ENCODE measurements at regions not wholly inside any gene's neighbourhood (a gene's known extent, or its start where the extent isn't known, plus 50 kb on each side); places are given as distances from the start of the nearest gene placed in this dataset.

DNA sequence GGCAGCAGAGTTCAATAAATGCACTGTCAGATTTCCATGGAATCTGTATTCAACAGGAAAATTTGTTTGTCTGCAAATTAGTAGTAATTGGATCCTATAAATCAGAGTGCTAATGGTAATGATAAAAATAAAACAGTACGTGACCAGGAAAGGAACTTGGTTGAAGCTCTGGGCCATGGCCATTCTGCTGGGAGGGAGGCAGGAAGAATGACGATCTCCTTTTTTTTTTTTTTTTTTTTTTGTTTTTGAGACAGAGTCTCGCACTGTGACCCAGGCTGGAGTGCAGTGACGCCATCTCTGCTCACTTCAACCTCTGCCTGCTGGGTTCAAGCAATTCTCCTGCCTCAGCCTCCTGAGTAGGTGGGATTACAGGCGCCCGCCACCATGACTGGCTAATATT lies 94.8 kb upstream of the SEC11C start:
- no peaks in the 10 kb centered on the region for H3K36me3 ChIP-seq (ENCODE audit: control insufficient read depth in 2 of 2, insufficient read depth in 2 of 2, low read length in 1 of 2)
- ChIA-PET RAD21 (ENCODE audit: unreplicated experiment) (no interaction called here), POLR2A (no interaction called here), CTCF (interaction anchor here (3.3 kb wide), 1 partner anchor 25 kb away, joined by 9 read pairs; no protein-coding TSS in a partner anchor), SMC1A (ENCODE audit: uncharacterized antibody, unreplicated experiment) (no interaction called here)
- in situ Hi-C loops (cut with MboI), result no loop called here
- DNase-seq (ENCODE audit: low read depth, low spot score) (no peak), FAIRE-seq (no peak), ATAC-seq (no peak)
- H3K27me3 ChIP-seq (replicated peaks in 1 of 2; ENCODE audit: control insufficient read depth in 2 of 2, insufficient read depth in 2 of 2, low read length in 1 of 2), result peaks cover 0 to 3% of the 10 kb centered on the region in 2 experiments; a peak in 1 of 4 replicates
- no peak overlapping the region for H3K4me2 ChIP-seq (ENCODE audit: control insufficient read depth, insufficient read depth)
- intact Hi-C loops (cut with micrococcal nuclease; ENCODE audit: unreplicated experiment), result no loop called here
- H3K4me1 ChIP-seq (ENCODE audit: control insufficient read depth, insufficient read depth, low read length), result no peaks in the 10 kb centered on the region
- no peak overlapping the region for H3K9ac ChIP-seq (ENCODE audit: control insufficient read depth, insufficient read depth, low read length)
- no peak overlapping the region for H3K27ac ChIP-seq (ENCODE audit: control insufficient read depth, insufficient read depth)
- H3K79me2 ChIP-seq (ENCODE audit: control insufficient read depth, insufficient read depth, low read length), result no peaks in the 10 kb centered on the region
- H3K4me3 ChIP-seq, result no peak overlapping the region
- 42% methylated on average over 5 of the region's 6 CpGs for WGBS (ENCODE audit: insufficient coverage, insufficient replicate concordance, low lambda C conversion rate, missing lambda C conversion rate)
- no peak overlapping the region for H2AFZ ChIP-seq (ENCODE audit: control insufficient read depth, low read depth, low read length)
- no peaks in the 10 kb centered on the region for H3K9me3 ChIP-seq (replicated peaks; ENCODE audit: control insufficient read depth, insufficient read depth, low read length)
- BruUV-seq (replicated peaks), result no TSS peak
- no peaks in the 10 kb centered on the region for H4K20me1 ChIP-seq (ENCODE audit: control insufficient read depth, insufficient read depth)
- TF ChIP-seq EP300 (IDR thresholded peaks at IDR 0.05; ENCODE audit: borderline replicate concordance in 1 of 2, control insufficient read depth in 1 of 2, low read depth in 2 of 2, low read length in 2 of 2), result no peak
- no peak for TF ChIP-seq SP1 (IDR thresholded peaks at IDR 0.05; ENCODE audit: low read depth, low read length)
- TF ChIP-seq, protein P1, sequence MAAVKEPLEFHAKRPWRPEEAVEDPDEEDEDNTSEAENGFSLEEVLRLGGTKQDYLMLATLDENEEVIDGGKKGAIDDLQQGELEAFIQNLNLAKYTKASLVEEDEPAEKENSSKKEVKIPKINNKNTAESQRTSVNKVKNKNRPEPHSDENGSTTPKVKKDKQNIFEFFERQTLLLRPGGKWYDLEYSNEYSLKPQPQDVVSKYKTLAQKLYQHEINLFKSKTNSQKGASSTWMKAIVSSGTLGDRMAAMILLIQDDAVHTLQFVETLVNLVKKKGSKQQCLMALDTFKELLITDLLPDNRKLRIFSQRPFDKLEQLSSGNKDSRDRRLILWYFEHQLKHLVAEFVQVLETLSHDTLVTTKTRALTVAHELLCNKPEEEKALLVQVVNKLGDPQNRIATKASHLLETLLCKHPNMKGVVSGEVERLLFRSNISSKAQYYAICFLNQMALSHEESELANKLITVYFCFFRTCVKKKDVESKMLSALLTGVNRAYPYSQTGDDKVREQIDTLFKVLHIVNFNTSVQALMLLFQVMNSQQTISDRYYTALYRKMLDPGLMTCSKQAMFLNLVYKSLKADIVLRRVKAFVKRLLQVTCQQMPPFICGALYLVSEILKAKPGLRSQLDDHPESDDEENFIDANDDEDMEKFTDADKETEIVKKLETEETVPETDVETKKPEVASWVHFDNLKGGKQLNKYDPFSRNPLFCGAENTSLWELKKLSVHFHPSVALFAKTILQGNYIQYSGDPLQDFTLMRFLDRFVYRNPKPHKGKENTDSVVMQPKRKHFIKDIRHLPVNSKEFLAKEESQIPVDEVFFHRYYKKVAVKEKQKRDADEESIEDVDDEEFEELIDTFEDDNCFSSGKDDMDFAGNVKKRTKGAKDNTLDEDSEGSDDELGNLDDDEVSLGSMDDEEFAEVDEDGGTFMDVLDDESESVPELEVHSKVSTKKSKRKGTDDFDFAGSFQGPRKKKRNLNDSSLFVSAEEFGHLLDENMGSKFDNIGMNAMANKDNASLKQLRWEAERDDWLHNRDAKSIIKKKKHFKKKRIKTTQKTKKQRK (IDR thresholded peaks at IDR 0.05; ENCODE audit: low read depth, low read length), result no peak
- TF ChIP-seq, protein P2, sequence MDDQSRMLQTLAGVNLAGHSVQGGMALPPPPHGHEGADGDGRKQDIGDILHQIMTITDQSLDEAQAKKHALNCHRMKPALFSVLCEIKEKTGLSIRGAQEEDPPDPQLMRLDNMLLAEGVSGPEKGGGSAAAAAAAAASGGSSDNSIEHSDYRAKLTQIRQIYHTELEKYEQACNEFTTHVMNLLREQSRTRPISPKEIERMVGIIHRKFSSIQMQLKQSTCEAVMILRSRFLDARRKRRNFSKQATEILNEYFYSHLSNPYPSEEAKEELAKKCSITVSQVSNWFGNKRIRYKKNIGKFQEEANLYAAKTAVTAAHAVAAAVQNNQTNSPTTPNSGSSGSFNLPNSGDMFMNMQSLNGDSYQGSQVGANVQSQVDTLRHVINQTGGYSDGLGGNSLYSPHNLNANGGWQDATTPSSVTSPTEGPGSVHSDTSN (IDR thresholded peaks at IDR 0.05; ENCODE audit: insufficient replicate concordance, low read depth, low read length), result no peak
- TF ChIP-seq RCOR1 (conservative IDR thresholded peaks at IDR 0.05; ENCODE audit: low read depth, low read length), result no peak
- TF ChIP-seq, protein P3, sequence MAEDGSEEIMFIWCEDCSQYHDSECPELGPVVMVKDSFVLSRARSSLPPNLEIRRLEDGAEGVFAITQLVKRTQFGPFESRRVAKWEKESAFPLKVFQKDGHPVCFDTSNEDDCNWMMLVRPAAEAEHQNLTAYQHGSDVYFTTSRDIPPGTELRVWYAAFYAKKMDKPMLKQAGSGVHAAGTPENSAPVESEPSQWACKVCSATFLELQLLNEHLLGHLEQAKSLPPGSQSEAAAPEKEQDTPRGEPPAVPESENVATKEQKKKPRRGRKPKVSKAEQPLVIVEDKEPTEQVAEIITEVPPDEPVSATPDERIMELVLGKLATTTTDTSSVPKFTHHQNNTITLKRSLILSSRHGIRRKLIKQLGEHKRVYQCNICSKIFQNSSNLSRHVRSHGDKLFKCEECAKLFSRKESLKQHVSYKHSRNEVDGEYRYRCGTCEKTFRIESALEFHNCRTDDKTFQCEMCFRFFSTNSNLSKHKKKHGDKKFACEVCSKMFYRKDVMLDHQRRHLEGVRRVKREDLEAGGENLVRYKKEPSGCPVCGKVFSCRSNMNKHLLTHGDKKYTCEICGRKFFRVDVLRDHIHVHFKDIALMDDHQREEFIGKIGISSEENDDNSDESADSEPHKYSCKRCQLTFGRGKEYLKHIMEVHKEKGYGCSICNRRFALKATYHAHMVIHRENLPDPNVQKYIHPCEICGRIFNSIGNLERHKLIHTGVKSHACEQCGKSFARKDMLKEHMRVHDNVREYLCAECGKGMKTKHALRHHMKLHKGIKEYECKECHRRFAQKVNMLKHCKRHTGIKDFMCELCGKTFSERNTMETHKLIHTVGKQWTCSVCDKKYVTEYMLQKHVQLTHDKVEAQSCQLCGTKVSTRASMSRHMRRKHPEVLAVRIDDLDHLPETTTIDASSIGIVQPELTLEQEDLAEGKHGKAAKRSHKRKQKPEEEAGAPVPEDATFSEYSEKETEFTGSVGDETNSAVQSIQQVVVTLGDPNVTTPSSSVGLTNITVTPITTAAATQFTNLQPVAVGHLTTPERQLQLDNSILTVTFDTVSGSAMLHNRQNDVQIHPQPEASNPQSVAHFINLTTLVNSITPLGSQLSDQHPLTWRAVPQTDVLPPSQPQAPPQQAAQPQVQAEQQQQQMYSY (CRISPR knock-in tag; IDR thresholded peaks at IDR 0.05), result no peak
- TF ChIP-seq BACH1 (IDR thresholded peaks at IDR 0.05; ENCODE audit: borderline replicate concordance), result no peak
- TF ChIP-seq HDAC2 (IDR thresholded peaks at IDR 0.05), result no peak
- no peak for TF ChIP-seq RUNX3 (IDR thresholded peaks at IDR 0.05; ENCODE audit: low read length)
- no peak for TF ChIP-seq RB1 (IDR thresholded peaks at IDR 0.05; ENCODE audit: borderline replicate concordance)
- TF ChIP-seq, protein P4, sequence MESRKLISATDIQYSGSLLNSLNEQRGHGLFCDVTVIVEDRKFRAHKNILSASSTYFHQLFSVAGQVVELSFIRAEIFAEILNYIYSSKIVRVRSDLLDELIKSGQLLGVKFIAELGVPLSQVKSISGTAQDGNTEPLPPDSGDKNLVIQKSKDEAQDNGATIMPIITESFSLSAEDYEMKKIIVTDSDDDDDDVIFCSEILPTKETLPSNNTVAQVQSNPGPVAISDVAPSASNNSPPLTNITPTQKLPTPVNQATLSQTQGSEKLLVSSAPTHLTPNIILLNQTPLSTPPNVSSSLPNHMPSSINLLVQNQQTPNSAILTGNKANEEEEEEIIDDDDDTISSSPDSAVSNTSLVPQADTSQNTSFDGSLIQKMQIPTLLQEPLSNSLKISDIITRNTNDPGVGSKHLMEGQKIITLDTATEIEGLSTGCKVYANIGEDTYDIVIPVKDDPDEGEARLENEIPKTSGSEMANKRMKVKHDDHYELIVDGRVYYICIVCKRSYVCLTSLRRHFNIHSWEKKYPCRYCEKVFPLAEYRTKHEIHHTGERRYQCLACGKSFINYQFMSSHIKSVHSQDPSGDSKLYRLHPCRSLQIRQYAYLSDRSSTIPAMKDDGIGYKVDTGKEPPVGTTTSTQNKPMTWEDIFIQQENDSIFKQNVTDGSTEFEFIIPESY (IDR thresholded peaks at IDR 0.05), result no peak
- no peak for TF ChIP-seq EGR1 (IDR thresholded peaks at IDR 0.05; ENCODE audit: borderline replicate concordance in 1 of 2, low read depth in 2 of 2, low read length in 2 of 2)
